HAP-1 (cell line): ENCODE measurements at regions not wholly inside any gene's neighbourhood (a gene's known extent, or its start where the extent isn't known, plus 50 kb on each side); places are given as distances from the start of the nearest gene placed in this dataset.
"Not testable (repeated sequence)": the region's sequence is repeated elsewhere in the genome, so short reads cannot be mapped to it uniquely, and the experiment has no call there.

Experiments used
- DNase-seq, 2 experiments: peaks; one replicate each; pipeline ENCODE4 v3.0.0-alpha.2; 2016 to 2020; ENCODE audit warnings: low spot score in 2 of 2
- H3K27me3 ChIP-seq: fragments of 250-450 bp; sonication (Bioruptor Pico); 2 replicates; pipeline ENCODE4 v1.5.1; 2020; ENCODE audit warnings: low read depth, mild to moderate bottlenecking, moderate library complexity
- H3K36me3 ChIP-seq: fragments of 250-450 bp; sonication (Bioruptor Pico); replicated peaks from 2 replicates; pipeline ENCODE4 v1.5.1; 2020; ENCODE audit warnings: mild to moderate bottlenecking
- H3K4me1 ChIP-seq: fragments of 250-450 bp; sonication (Bioruptor Pico); 2 replicates; pipeline ENCODE4 v1.5.1; 2020; ENCODE audit warnings: mild to moderate bottlenecking
- H3K4me3 ChIP-seq: fragments of 250-450 bp; sonication (Bioruptor Pico); 2 replicates; pipeline ENCODE4 v1.5.1; 2020; ENCODE audit warnings: mild to moderate bottlenecking, moderate library complexity
- H3K9me3 ChIP-seq: fragments of 250-450 bp; sonication (Bioruptor Pico); 2 replicates; pipeline ENCODE4 v1.5.1; 2020; ENCODE audit warnings: mild to moderate bottlenecking, moderate library complexity
- in situ Hi-C: fragments of 300-500 bp; cut with MboI; formaldehyde crosslinking; loops from 3 replicates; pipeline ENCODE4 v1.14.3; 2020; ENCODE audit warnings: low sequenced_read_pairs, inconsistent platforms, mixed read lengths

GRCh38 chr6:156258981-156259380, 518.2 kb upstream of the ARID1B start:
- Histone ChIP-seq H3K36me3 (no peaks in the 10 kb centered on the region), H3K27me3 (no peaks in the 10 kb centered on the region), H3K4me3 (no peak overlapping the region), H3K4me1 (no peaks in the 10 kb centered on the region), H3K9me3 (no peaks in the 10 kb centered on the region)
- in situ Hi-C loops, result no loop called here
- DNase-seq, result no peak

DNA sequence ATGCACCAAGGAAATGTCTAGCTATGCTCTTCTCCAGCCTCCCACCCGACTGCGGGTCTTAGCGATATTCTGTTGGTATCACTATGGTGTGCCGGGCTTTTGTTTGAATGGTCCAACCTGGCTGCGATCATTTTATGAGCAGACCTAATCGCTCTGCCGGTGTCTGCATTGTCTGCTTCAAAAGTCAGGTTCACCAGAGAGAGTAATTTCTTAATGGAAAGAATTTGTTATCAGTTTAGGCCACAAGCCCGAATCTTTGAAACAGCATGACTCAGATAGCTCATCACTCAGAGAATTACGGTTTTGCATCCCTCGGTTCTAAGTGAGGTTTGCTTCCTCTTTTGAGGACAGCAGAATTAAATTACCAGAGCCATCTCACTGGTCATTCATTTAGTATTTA, 521.0 kb upstream of the ARID1B start:
- Histone ChIP-seq H3K4me1 (no peaks in the 10 kb centered on the region), H3K36me3 (no peaks in the 10 kb centered on the region), H3K4me3 (no peak overlapping the region), H3K27me3 (no peaks in the 10 kb centered on the region), H3K9me3 (no peaks in the 10 kb centered on the region)
- no peak for DNase-seq
- in situ Hi-C loops, result no loop called here

DNA sequence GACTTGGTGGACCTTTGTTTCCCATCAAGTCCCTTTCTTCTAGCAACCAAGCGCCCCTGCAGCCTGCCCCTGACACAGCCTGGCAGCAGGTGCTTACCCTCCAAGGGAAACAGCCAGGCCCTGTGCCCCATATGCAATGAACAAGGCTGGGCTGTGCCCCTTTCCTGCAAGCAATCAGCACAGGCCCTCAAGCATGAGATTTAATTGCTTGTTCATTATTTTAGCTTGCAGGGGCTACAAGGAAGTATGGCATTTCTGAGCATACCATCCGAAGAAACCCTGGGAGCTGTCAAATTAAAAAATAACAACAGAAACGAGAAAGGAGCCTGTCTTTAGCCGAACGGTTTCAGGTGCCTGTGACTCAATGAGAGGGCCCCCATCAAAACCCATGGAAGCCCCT, 522.9 kb upstream of the ARID1B start:
- no peaks in the 10 kb centered on the region for H3K4me1 ChIP-seq
- DNase-seq, result no peak
- H3K36me3 ChIP-seq, result no peaks in the 10 kb centered on the region
- H3K9me3 ChIP-seq, result no peaks in the 10 kb centered on the region
- in situ Hi-C loops, result no loop called here
- H3K4me3 ChIP-seq, result no peak overlapping the region
- H3K27me3 ChIP-seq, result no peaks in the 10 kb centered on the region

DNA sequence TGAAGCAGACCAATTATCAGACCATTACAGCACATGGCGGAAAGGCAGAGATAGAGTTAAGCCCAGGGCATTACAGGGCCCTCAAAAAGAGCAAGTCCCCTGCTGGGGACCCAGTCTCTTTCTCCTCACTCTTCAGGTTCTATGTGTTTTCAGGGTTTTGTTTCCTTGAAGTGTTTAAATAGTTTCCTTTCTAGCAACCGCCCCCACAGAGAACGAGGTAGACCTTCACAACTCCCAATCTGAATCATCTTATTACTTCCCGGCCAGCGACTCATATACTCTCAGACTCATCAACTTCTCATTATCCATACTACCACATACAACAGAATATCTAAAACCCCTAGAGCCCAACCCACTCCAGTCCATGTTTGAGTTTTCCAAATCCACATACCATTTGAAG, 526.6 kb upstream of the ARID1B start:
- H3K4me3 ChIP-seq, result no peak overlapping the region
- no peaks in the 10 kb centered on the region for H3K36me3 ChIP-seq
- in situ Hi-C loops, result no loop called here
- H3K9me3 ChIP-seq, result no peaks in the 10 kb centered on the region
- no peak for DNase-seq
- H3K4me1 ChIP-seq, result no peaks in the 10 kb centered on the region
- H3K27me3 ChIP-seq, result no peaks in the 10 kb centered on the region

- no peak overlapping the region for H3K4me3 ChIP-seq
- in situ Hi-C loops, result no loop called here
- DNase-seq, result no peak
- no peaks in the 10 kb centered on the region for H3K27me3 ChIP-seq
- no peaks in the 10 kb centered on the region for H3K36me3 ChIP-seq
- no peaks in the 10 kb centered on the region for H3K9me3 ChIP-seq
- H3K4me1 ChIP-seq, result no peaks in the 10 kb centered on the region
These were observed 535.0 kb upstream of the ARID1B start for GRCh38 chr6:156242206-156242605.

- Histone ChIP-seq H3K27me3 (no peaks in the 10 kb centered on the region), H3K4me3 (no peak overlapping the region), H3K9me3 (no peaks in the 10 kb centered on the region), H3K36me3 (no peaks in the 10 kb centered on the region), H3K4me1 (no peaks in the 10 kb centered on the region)
- DNase-seq, result no peak
- in situ Hi-C loops, result no loop called here
These were observed 546.0 kb upstream of the ARID1B start for GRCh38 chr6:156231026-156231765.

GRCh38 chr6:156219973-156220372, 557.2 kb upstream of the ARID1B start:
- in situ Hi-C loops, result no loop called here
- Histone ChIP-seq H3K4me3 (no peak overlapping the region), H3K36me3 (no peaks in the 10 kb centered on the region), H3K27me3 (peaks cover 5% of the 10 kb centered on the region; the same call in 1 of the 2 replicates), H3K9me3 (no peaks in the 10 kb centered on the region), H3K4me1 (no peaks in the 10 kb centered on the region)
- DNase-seq, result no peak

GRCh38 chr6:156205678-156206077, 571.5 kb upstream of the ARID1B start:
- no peaks in the 10 kb centered on the region; the same call in 1 of the 2 replicates for H3K9me3 ChIP-seq
- H3K4me1 ChIP-seq, result no peaks in the 10 kb centered on the region
- H3K27me3 ChIP-seq, result peaks cover 2% of the 10 kb centered on the region; the same call in 1 of the 2 replicates
- in situ Hi-C loops, result no loop called here
- no peak for DNase-seq
- no peaks in the 10 kb centered on the region for H3K36me3 ChIP-seq
- no peak overlapping the region for H3K4me3 ChIP-seq

GRCh38 chr6:156199182-156199581, 578.0 kb upstream of the ARID1B start:
- Histone ChIP-seq H3K27me3 (peaks cover 1% of the 10 kb centered on the region; the same call in 1 of the 2 replicates), H3K9me3 (no peaks in the 10 kb centered on the region), H3K4me1 (no peaks in the 10 kb centered on the region), H3K4me3 (no peak overlapping the region), H3K36me3 (no peaks in the 10 kb centered on the region)
- in situ Hi-C loops, result no loop called here
- DNase-seq, result no peak

DNA sequence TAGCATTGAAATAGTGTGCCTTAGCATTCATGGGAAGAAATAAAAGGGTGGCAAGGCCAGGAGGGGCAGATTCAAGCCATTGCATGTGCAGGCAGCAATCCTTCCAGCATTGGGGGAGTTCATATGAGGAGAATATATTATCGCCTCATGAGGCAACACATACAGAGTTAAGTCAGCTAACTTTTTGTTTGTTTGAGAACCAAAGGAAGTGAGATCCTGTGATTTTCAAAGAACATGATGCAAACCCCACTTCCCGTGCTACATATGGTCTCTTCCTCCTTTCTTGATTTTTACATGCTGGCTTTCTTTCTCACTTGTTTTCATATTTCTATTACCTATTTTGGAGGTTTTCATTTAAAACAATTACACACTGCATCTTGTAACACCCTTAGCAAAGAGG, 579.7 kb upstream of the ARID1B start:
- in situ Hi-C loops, result no loop called here
- no peak for DNase-seq
- Histone ChIP-seq H3K36me3 (no peaks in the 10 kb centered on the region), H3K27me3 (no peaks in the 10 kb centered on the region), H3K9me3 (no peaks in the 10 kb centered on the region), H3K4me1 (no peaks in the 10 kb centered on the region), H3K4me3 (no peak overlapping the region)

DNA sequence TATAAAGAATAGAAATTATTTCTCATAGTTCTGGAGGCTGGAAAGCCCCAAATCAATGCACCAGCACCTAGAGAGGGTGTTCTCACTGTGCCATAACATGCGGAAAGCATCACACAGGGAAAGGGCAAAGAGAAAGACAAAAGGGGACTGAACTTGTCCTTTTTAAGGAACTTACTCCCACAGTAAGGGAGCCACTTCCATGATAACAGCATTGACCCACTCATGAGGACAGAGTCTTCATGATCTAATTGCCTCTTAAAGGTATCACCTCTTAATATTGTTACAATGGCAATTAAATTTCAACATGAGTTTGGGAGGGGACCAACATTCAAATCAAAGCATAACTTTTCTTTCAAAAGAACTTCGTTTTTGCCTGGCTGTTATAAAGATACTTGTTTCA, 582.2 kb upstream of the ARID1B start:
- in situ Hi-C loops, result no loop called here
- Histone ChIP-seq H3K36me3 (no peaks in the 10 kb centered on the region), H3K4me1 (no peaks in the 10 kb centered on the region), H3K9me3 (no peaks in the 10 kb centered on the region), H3K27me3 (no peaks in the 10 kb centered on the region), H3K4me3 (no peak overlapping the region)
- no peak for DNase-seq

DNA sequence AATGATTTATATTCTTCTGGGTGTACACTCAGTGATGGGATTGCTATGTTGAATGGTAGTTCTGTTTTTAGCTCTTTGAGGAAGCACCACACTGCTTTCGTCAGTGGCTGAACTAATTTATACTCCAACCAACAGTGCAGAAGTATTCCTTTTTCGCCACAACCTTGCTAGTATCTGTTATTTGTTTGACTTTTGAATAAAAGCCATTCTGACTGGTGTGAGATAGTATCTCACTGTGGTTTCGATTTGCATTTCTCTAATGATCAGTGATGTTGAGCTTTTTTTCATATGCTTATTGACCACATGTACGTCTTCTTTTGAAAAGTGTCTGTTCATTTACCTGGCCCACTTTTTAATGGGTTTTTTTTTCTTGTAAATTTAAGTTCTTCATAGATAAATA, 583.8 kb upstream of the ARID1B start:
- in situ Hi-C loops, result no loop called here
- Histone ChIP-seq H3K9me3 (no peaks in the 10 kb centered on the region), H3K4me1 (no peaks in the 10 kb centered on the region), H3K36me3 (no peaks in the 10 kb centered on the region), H3K27me3 (no peaks in the 10 kb centered on the region), H3K4me3 (no peak overlapping the region)
- peak in 1 of 2 experiments; percentile 11 for DNase-seq

DNA sequence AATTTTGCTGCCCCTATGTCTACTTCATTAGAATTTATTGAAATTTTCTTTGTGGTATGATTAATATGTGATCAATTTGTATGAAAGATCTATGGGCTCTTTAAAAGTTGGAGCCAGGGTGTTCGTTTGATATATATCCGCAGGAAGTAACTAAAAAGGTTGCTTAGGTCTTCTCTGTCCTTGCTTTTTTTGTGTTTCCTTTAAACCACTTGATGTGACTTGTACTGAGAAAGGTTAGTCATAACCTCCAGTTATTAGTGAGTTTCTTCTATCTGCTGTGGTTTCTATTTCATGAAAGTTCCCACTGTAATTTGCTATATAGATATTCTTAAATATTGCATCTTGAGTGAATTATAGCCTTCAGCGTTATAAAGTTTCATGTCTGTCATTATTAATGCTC, 585.3 kb upstream of the ARID1B start:
- no peaks in the 10 kb centered on the region for H3K9me3 ChIP-seq
- no peaks in the 10 kb centered on the region for H3K4me1 ChIP-seq
- no peak overlapping the region for H3K4me3 ChIP-seq
- DNase-seq, result no peak
- no peaks in the 10 kb centered on the region for H3K36me3 ChIP-seq
- in situ Hi-C loops, result no loop called here
- H3K27me3 ChIP-seq, result no peaks in the 10 kb centered on the region

GRCh38 chr6:156191390-156191789, 585.8 kb upstream of the ARID1B start:
- H3K9me3 ChIP-seq, H3K4me1 ChIP-seq, H3K4me3 ChIP-seq, DNase-seq, in situ Hi-C loops, H3K36me3 ChIP-seq, H3K27me3 ChIP-seq: not testable (repeated sequence)

- in situ Hi-C loops, result no loop called here
- no peak for DNase-seq
- Histone ChIP-seq H3K4me1 (no peaks in the 10 kb centered on the region), H3K27me3 (no peaks in the 10 kb centered on the region), H3K36me3 (no peaks in the 10 kb centered on the region), H3K9me3 (no peaks in the 10 kb centered on the region), H3K4me3 (no peak overlapping the region)
These were observed 586.9 kb upstream of the ARID1B start for GRCh38 chr6:156190270-156190669.
